ENCODE measurements at regions not wholly inside any gene's neighbourhood (a gene's known extent, or its start where the extent isn't known, plus 50 kb on each side); places are given as distances from the start of the nearest gene placed in this dataset.

DNA sequence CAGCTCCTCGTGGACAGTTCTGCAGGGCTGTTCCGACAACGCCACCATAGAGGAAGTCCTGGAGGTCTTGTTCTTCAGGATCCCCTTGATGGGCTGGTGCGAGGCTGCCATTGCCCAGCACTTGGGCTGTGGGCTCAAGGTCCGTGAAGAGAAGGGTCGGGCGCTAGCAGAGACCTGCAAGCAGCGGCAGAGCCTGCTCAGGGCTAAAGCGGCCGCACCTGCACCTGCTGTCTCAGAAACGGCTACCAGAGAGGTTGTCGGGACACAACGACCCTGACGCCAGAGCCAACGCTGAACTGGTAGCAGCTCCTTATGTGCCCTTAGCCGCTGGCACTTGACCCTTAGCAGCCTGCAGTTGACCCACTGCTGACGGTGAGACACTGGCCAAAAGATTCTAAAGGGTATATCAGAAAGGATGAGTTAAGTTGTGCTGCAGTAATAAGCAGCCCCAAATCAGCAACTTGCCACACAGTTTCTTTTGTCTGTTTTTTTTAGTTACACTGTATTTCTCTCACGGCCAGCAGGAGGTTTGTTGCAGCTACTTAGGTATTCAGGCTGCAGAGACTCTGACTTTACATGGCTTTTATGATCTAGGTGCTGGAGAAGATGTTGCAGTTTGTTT, 55.5 kb upstream of the ST6GAL2 start:
- no peak for DNase-seq

DNA sequence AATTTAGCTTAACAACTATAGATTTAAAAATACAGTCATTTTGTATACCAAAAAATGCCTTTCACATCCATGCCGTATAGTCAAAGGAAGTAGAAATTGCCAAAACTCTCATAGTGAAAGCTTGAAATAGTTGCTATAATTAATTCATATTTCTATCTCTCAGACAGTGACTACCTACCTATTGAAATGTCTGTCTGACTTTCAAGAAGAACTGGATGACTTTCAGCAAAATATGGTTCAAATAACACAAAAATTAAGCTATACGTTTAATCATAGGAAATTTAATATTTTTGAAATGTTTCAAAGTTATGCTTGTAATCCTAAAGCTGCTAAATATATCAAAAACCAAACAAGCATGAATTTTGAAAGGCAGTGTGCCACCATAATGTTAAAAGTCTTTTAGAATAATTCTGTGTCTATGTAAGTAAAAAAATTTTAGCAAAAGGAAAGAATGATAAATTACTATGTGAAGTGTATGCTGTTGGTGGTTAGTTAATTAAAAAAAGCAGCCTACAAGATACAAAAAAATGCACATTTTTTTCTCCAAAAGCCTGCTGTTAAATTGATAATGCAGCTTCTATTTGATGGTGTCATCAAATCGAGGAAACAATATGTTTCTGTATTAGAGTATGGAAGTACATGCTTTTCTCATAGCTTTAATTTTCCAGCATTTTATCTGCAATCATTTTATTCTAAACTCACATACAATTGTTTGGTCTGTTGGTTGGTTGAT, 57.7 kb upstream of the ST6GAL2 start:
- no peak for DNase-seq

GRCh38 chr2:106944215-106944614, 58.2 kb upstream of the ST6GAL2 start:
- no peak for DNase-seq

GRCh38 chr2:106948540-106948939, 62.6 kb upstream of the ST6GAL2 start:
- no peak for DNase-seq

- DNase-seq = no peak
Observed at GRCh38 chr2:106953236-106953635, 67.3 kb upstream of the ST6GAL2 start.

GRCh38 chr2:106953779-106954178, 67.8 kb upstream of the ST6GAL2 start:
- no peak for DNase-seq

- DNase-seq = no peak
Observed at GRCh38 chr2:106954304-106954703, 68.3 kb upstream of the ST6GAL2 start.

- DNase-seq = no peak
Observed at GRCh38 chr2:106956416-106956815, 70.4 kb upstream of the ST6GAL2 start.

- no peak for DNase-seq
Observed at GRCh38 chr2:106956879-106957278, 70.9 kb upstream of the ST6GAL2 start.

DNA sequence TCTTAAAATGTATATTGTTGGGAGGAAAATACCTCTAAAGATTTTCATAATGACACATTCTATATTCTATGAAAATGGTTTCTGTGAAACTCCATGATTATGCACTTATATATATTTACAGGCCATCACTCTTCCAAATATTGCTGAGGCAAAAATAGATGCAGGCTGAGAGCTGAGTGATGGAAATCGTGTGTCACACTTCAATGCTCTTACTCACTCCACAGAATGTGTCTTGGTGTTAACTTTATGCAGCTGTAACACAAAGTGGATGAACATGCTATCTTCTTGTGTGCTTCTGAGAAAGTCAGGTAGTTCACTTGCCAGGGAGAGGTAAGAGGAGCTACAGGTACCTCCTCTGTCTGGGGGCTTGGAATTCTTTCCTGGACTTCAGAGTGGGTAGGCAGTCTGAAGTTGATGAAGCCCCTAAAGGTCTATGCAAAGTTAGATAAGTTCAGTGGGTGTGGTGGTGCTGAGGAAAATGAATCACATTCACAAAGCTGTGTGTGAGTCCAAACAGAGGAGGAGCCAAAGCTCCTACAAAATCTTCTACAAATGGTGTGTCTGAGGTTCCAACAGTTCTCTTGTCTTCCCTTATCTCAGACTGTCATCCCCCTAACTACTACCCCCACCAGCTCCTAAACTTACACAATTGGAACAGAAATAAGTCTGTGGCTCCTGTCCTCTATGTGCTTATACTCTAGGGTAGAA, 74.2 kb upstream of the ST6GAL2 start:
- no peak for DNase-seq

GRCh38 chr2:106960683-106961161, 74.8 kb upstream of the ST6GAL2 start:
- DNase-seq = peak; percentile 50

- peak; percentile 69 for DNase-seq
Observed at GRCh38 chr2:106961328-106961727, 75.4 kb upstream of the ST6GAL2 start.

DNA sequence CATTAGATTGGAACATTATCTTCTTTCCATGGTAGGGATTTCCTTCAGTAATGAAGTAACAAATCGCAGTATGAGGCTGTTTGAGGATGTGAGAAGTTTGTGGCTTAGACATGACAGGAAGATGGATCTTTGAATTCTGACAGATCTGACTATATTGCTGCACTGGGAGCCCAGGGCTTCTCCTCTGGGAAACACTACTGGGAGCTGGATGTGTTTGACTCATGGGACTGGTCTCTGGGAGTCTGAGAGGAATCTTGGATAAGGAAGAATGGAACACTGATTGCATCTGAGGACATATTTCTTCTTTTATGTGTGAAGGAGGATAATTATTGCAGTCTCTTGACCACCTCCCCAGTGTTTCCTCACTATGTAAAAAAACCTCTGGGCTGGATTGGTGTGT, 77.2 kb upstream of the ST6GAL2 start:
- DNase-seq = no peak

GRCh38 chr2:106963893-106964292, 77.9 kb upstream of the ST6GAL2 start:
- no peak for DNase-seq

- no peak for DNase-seq
Observed at GRCh38 chr2:106965611-106966010, 79.6 kb upstream of the ST6GAL2 start.

DNA sequence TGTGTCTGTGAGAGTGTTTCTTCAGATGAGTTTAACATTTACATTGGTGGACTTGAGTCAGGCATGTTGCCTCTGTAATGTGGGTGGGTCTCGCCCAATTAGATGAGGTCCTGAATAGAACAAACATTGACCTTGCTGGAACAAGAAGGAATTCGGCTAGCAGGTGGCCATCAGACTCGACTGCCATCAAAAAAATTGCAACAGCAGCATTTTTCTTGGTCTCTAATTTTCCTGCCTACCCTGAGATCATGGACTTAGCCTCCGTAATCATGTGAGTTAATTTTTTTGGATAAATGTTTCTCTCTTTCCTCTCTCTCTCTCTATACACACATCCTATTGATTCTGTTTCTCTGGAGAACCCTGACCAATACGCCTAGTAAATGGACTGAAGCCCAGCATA, 83.8 kb upstream of the ST6GAL2 start:
- DNase-seq = no peak

GRCh38 chr2:106970471-106971261, 84.7 kb upstream of the ST6GAL2 start:
- no peak for DNase-seq

DNA sequence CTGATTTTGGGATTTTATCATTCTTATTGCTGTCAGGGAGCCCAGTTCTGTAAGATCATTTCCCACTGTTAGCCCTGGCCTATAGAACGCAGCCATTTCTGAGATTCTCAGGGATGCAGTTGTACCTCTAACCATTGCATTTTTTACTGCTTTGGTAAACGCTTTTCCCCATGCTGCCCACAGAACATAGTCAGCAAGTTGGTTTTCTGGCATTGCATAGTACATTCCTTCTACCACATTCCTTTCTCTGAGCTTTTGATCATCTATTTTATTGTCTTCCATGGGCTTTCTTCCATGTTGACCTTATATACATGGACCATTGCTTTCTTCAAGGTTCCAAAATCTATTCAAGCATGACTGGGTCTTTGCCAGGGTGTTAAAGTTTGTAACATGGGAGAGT, 86.8 kb upstream of the ST6GAL2 start:
- DNase-seq = no peak

DNA sequence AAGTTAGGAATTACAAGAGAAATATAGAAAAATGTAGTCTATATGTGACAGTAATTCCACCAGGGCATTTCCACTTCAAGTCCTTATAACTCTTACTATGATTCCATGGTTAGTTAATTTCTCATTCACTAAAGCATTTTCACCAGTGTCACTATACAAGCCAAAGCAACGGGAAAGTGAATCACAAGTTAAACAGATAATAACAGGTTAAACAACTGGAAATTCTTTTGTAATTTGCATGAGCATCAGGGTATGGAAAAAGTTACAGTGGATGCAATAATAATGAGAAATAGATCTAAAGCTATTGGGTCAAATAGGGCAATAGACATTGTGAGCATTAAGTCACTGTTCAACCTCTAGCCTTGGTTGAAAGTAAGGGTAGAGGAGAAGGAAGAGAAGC, 88.9 kb upstream of the ST6GAL2 start:
- no peak for DNase-seq

DNA sequence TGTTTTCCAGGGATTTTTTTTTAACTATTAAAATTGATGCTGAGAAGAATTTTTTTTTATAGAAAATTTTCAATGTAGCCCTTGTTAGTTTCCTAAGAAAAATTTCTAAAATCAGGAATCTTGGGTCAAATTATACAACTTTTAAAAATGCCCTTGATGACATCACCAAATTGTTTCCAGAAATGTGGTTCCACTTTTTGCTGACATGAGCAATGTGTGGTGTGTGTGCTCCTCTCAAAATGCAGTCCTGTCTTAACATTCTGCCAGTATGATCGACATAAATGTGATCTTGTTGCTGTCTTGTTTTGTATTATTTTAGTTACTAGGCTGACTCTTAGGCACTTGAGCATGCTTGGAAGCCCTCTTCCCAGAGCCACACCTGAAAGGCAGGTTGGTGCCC, 89.7 kb upstream of the ST6GAL2 start:
- DNase-seq = no peak

- no peak for DNase-seq
Observed at GRCh38 chr2:106976548-106976947, 90.6 kb upstream of the ST6GAL2 start.

DNA sequence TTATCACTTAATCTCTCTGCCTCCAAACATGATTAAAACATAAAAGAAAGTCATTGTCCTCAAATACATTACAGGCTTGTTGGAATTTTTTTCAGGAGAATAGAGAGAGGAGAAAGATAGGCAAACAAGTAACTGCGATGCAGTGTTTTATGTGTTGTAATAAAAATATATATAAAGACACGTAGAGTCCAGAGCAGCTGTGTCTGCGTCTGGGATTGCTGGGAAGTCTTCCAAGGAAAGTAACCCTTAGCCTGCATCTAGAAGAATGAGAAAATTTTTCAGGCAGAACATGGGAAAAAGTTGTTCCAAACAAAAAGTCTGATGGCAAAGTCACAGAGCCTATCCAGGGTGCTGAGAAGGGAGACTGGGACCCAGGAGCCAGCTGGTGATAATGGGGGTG, 91.8 kb upstream of the ST6GAL2 start:
- no peak for DNase-seq

DNA sequence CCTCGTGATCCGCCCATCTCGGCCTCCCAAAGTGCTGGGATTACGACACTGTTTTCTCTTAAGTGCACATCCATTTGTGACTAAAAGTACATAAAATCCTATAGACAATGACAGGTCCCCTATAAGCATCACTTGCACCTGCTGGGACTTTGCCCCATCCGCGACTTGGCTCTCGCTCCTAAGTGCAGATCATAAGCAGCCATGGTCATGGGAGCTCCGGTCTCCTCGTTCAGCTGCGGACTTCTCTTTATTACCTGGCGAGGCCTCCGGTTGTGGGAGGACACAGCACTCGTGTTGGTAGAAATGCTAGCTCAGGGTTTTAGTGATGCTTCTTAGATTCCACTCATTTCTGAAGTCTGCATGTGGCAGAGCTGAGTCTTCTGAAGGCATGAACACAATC, 92.7 kb upstream of the ST6GAL2 start:
- no peak for DNase-seq
